KMS-11 (cell line): ENCODE measurements at regions not wholly inside any gene's neighbourhood (a gene's known extent, or its start where the extent isn't known, plus 50 kb on each side); places are given as distances from the start of the nearest gene placed in this dataset.

ENCODE experiments used
- H2AFZ ChIP-seq: fragments of 200-600 bp; sonication (generic); 2 replicates; pipeline ENCODE4 v1.6.1; 2016; ENCODE audit warnings: antibody characterized with exemption, mixed run types, low read depth
- H3K27ac ChIP-seq: fragments of 200-600 bp; sonication (generic); 2 replicates; pipeline ENCODE4 v1.6.1; 2016; ENCODE audit warnings: mild to moderate bottlenecking, mixed run types
- H3K27me3 ChIP-seq: fragments of 200-600 bp; sonication (generic); 2 replicates; pipeline ENCODE4 v1.6.1; 2017; ENCODE audit warnings: mild to moderate bottlenecking, low read depth, mixed run types, moderate library complexity; ENCODE audit not compliant: insufficient read depth
- H3K36me3 ChIP-seq: fragments of 200-600 bp; sonication (generic); 2 replicates; pipeline ENCODE4 v1.6.1; 2017; ENCODE audit warnings: mild to moderate bottlenecking, mixed run types; ENCODE audit not compliant: insufficient read depth
- H3K4me1 ChIP-seq: fragments of 200-600 bp; sonication (generic); 2 replicates; pipeline ENCODE4 v1.6.1; 2016; ENCODE audit warnings: mild to moderate bottlenecking, low read depth, mixed run types; ENCODE audit not compliant: poor library complexity, severe bottlenecking
- H3K4me2 ChIP-seq: fragments of 200-600 bp; sonication (generic); 2 replicates; pipeline ENCODE4 v1.7.0; 2016; ENCODE audit warnings: mild to moderate bottlenecking, mixed run types
- H3K4me3 ChIP-seq: fragments of 200-600 bp; sonication (generic); IDR thresholded peaks from 2 replicates; pipeline ENCODE4 v1.6.1; 2017; ENCODE audit warnings: low read depth, low read length, mixed read lengths; ENCODE audit not compliant: insufficient read depth
- H3K79me2 ChIP-seq: fragments of 200-600 bp; sonication (generic); 2 replicates; pipeline ENCODE4 v1.6.1; 2016; ENCODE audit warnings: low read depth, mixed run types; ENCODE audit not compliant: insufficient read depth
- H3K9ac ChIP-seq: fragments of 200-600 bp; sonication (generic); 2 replicates; pipeline ENCODE4 v1.6.1; 2016; ENCODE audit warnings: mild to moderate bottlenecking, mixed run types
- H4K20me1 ChIP-seq: fragments of 200-600 bp; sonication (generic); 2 replicates; pipeline ENCODE4 v1.6.1; 2016; ENCODE audit warnings: mild to moderate bottlenecking, mixed run types; ENCODE audit not compliant: insufficient read depth
- TF ChIP-seq, protein P1 (sequence below): fragments of 200-600 bp; sonication (generic); conservative IDR thresholded peaks from 2 replicates; pipeline ENCODE4 v1.6.1; 2017; ENCODE audit warnings: low read depth, mild to moderate bottlenecking, antibody characterized with exemption, low read length, moderate library complexity, mixed read lengths

DNA sequence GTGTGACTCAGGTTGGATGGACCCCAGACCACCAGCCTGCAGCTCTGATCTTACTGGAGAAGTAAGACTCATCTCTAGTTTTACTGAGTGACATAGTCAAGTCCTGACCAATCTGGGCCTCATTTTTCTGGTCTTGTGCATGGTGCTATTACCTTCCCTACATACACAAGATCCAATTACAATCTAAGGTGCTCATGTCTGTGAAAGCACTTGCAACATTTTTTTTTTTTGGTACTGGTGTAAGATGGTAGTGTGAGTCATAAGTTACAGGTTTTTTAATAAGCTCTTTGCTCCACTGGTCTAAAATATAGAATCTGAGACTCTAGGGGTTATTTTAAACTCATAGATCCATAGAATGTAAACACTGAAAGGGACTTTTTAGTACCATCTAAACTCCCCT is 117.3 kb upstream of the EFEMP1 start:
- Histone ChIP-seq H3K4me3 (no peak overlapping the region), H4K20me1 (no peaks in the 10 kb centered on the region), H2AFZ (no peak overlapping the region), H3K9ac (no peak overlapping the region), H3K79me2 (no peaks in the 10 kb centered on the region), H3K27me3 (no peaks in the 10 kb centered on the region), H3K4me1 (no peaks in the 10 kb centered on the region), H3K4me2 (no peak overlapping the region), H3K27ac (no peak overlapping the region), H3K36me3 (no peaks in the 10 kb centered on the region)
- TF ChIP-seq, protein P1, sequence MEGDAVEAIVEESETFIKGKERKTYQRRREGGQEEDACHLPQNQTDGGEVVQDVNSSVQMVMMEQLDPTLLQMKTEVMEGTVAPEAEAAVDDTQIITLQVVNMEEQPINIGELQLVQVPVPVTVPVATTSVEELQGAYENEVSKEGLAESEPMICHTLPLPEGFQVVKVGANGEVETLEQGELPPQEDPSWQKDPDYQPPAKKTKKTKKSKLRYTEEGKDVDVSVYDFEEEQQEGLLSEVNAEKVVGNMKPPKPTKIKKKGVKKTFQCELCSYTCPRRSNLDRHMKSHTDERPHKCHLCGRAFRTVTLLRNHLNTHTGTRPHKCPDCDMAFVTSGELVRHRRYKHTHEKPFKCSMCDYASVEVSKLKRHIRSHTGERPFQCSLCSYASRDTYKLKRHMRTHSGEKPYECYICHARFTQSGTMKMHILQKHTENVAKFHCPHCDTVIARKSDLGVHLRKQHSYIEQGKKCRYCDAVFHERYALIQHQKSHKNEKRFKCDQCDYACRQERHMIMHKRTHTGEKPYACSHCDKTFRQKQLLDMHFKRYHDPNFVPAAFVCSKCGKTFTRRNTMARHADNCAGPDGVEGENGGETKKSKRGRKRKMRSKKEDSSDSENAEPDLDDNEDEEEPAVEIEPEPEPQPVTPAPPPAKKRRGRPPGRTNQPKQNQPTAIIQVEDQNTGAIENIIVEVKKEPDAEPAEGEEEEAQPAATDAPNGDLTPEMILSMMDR = no peak

DNA sequence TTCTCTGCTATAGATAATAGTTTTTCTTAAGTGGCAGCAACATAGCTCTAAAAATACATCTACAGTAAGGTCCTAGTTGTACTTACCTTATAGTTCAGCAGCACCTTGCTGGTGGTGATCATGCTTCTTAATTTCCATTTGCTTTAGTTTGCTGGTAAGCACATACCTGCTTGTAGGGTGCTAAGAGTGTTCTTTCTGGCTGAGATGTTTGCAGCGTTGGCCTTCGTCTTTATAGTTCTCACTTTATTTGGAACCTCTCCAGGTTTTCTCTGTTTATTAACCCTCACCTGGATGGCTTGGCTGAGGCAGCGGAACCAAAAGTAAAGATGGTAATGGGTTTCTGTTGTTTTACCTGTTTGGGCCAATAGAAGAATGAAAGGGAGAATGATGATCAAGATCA is 123.6 kb upstream of the EFEMP1 start:
- H3K4me1 ChIP-seq = no peaks in the 10 kb centered on the region

DNA sequence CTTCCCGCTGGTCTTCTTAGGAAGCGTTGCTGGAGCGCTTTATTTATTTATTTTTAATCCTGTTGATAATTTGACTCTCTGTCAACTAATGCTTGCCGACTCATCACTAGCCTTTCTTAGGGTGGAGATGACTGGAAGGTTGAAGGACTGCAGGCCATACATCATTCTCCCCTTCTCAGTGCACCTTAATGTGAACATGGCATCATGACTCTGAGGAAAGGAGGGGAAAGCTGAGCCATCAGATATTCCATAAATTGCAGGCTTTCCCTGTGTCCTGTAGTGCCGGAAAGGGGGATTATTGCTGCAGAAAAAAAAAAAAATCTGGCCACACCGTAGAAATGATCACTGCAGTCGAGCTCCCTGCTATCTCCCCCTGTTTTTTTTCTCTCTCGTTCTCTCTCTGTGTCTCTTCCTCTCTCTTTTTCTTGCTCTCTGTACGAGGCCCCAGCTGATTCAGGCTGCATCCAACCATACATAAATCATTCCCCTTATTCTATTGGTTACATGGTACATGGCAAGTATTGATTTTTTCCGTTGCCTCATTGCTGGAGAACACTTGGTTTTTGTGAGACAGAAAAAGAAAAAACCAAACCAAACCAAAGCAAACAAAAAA is 125.8 kb upstream of the EFEMP1 start:
- no peaks in the 10 kb centered on the region for H3K79me2 ChIP-seq
- no peak overlapping the region for H3K4me3 ChIP-seq
- no peak overlapping the region for H2AFZ ChIP-seq
- TF ChIP-seq, protein P1 = no peak
- no peaks in the 10 kb centered on the region for H4K20me1 ChIP-seq
- no peaks in the 10 kb centered on the region for H3K36me3 ChIP-seq
- H3K9ac ChIP-seq = no peak overlapping the region
- H3K27ac ChIP-seq = no peak overlapping the region
- no peaks in the 10 kb centered on the region for H3K27me3 ChIP-seq
- no peak overlapping the region for H3K4me2 ChIP-seq
- H3K4me1 ChIP-seq = no peaks in the 10 kb centered on the region

More for the DNA sequence above, 123.6 kb upstream of the EFEMP1 start:
- TF ChIP-seq, protein P1 = no peak
- Histone ChIP-seq H2AFZ (no peak overlapping the region), H3K79me2 (no peaks in the 10 kb centered on the region), H4K20me1 (no peaks in the 10 kb centered on the region), H3K36me3 (no peaks in the 10 kb centered on the region), H3K27me3 (no peaks in the 10 kb centered on the region), H3K27ac (no peak overlapping the region), H3K4me3 (no peak overlapping the region), H3K9ac (no peak overlapping the region), H3K4me2 (no peak overlapping the region)

DNA sequence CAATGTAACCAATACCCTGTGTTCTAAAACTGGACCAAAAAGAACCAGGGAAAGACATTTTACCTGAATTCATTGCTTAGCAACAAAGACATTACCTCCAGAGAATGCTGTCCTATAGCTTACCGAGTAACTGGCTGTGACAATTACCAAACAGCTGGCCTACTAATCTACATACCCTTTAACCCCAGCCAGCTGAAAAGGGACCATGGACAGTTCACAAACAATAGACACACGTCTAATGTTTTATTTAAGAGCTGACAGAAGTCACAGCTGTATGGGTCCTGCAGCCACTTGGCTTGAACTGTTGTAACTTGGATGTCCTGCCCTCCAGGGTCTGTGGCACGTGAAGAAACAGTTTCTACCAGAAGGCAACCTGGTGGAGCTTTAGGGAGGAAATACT is 130.1 kb upstream of the EFEMP1 start:
- Histone ChIP-seq H4K20me1 (no peaks in the 10 kb centered on the region), H3K4me3 (no peak overlapping the region), H3K36me3 (no peaks in the 10 kb centered on the region), H3K9ac (no peak overlapping the region), H3K27ac (no peak overlapping the region), H2AFZ (no peak overlapping the region), H3K27me3 (no peaks in the 10 kb centered on the region), H3K4me1 (no peaks in the 10 kb centered on the region), H3K79me2 (no peaks in the 10 kb centered on the region), H3K4me2 (no peak overlapping the region)
- TF ChIP-seq, protein P1 = no peak
